Prostate gland (tissue), 2 donors: ENCODE measurements at regions not wholly inside any gene's neighbourhood (a gene's known extent, or its start where the extent isn't known, plus 50 kb on each side); places are given as distances from the start of the nearest gene placed in this dataset.

Experiments used
- DNase-seq: peaks from one replicate; pipeline ENCODE4 v3.0.0-alpha.2; 2019; ENCODE audit warnings: low spot score
- H3K27ac ChIP-seq, 2 donors: fragments of 200-600 bp; sonication (generic); 2 replicates each; pipeline ENCODE4 v1.5.1; 2017 to 2019
- H3K27me3 ChIP-seq: fragments of 200-600 bp; sonication (generic); replicated peaks from 2 replicates; pipeline ENCODE4 v1.5.1; 2019; ENCODE audit not compliant: insufficient read depth
- H3K36me3 ChIP-seq, 2 donors: fragments of 200-600 bp; sonication (generic); 1 replicate in 1 of 2; 2 replicates in 1 of 2; pipeline versions ENCODE4 v1.5.1 to v1.8.1; 2017 to 2019
- H3K4me1 ChIP-seq: fragments of 200-600 bp; sonication (generic); replicated peaks from 2 replicates; pipeline ENCODE4 v1.5.1; 2019
- H3K4me3 ChIP-seq, 2 donors: fragments of 200-600 bp; sonication (generic); 2 replicates each; pipeline ENCODE4 v1.5.1; 2017 to 2019
- H3K9me3 ChIP-seq: fragments of 200-600 bp; sonication (generic); 2 replicates; pipeline ENCODE4 v1.5.1; 2017
- CTCF ChIP-seq, 4 experiments: fragments of 200-600 bp in 2 of 4; fragments of 450-650 bp in 2 of 4; sonication (generic) in 2 of 4; IDR thresholded peaks; 1 replicate in 3 of 4; 2 replicates in 1 of 4; pipeline ENCODE4 v1.5.1; 2016 to 2019; ENCODE audit warnings: antibody characterized with exemption in 4 of 4, mild to moderate bottlenecking in 2 of 4, moderate library complexity in 2 of 4
- POLR2A ChIP-seq: fragments of 450-650 bp; IDR thresholded peaks from one replicate; pipeline ENCODE4 v1.6.1; 2016; ENCODE audit warnings: antibody characterized with exemption, mild to moderate bottlenecking
- POLR2AphosphoS5 ChIP-seq: sonication (generic); formaldehyde crosslinking; IDR thresholded peaks from one replicate; pipeline ENCODE4 v1.6.1; 2017; ENCODE audit warnings: antibody characterized with exemption
- WGBS: methylation state at CpG from one replicate; pipeline ENCODE4 v1.1.5; 2018; 5-methylcytosine and 5-hydroxymethylcytosine counted together
- intact Hi-C: fragments of 100-400 bp; cut with DNase I; formaldehyde crosslinking; loops from one replicate; pipeline ENCODE4 v1.14.2; 2022

- intact Hi-C loops: no loop called here
- Histone ChIP-seq H3K27ac (no peak overlapping the region), H3K4me1 (no peaks in the 10 kb centered on the region), H3K27me3 (no peaks in the 10 kb centered on the region), H3K4me3 (no peak overlapping the region), H3K36me3 (no peaks in the 10 kb centered on the region), H3K9me3 (no peaks in the 10 kb centered on the region)
- no peak for TF ChIP-seq POLR2AphosphoS5
- TF ChIP-seq POLR2A: no peak
- TF ChIP-seq CTCF (IDR thresholded peaks at IDR 0.05): no peak
- no peak for DNase-seq
Observed at GRCh38 chr1:38394303-38394702, 347.7 kb upstream of the POU3F1 start.

GRCh38 chr1:38392861-38393260 lies 346.3 kb upstream of the POU3F1 start:
- intact Hi-C loops: no loop called here
- WGBS: 79% methylated on average over 2 of the region's 2 CpGs
- Histone ChIP-seq H3K27ac (no peak overlapping the region), H3K4me1 (no peaks in the 10 kb centered on the region), H3K9me3 (no peaks in the 10 kb centered on the region), H3K27me3 (no peaks in the 10 kb centered on the region), H3K36me3 (no peaks in the 10 kb centered on the region), H3K4me3 (no peak overlapping the region)
- no peak for TF ChIP-seq POLR2A
- no peak for TF ChIP-seq POLR2AphosphoS5
- TF ChIP-seq CTCF (IDR thresholded peaks at IDR 0.05): no peak
- DNase-seq: no peak

- no peaks in the 10 kb centered on the region for H3K36me3 ChIP-seq
- no peak overlapping the region for H3K27ac ChIP-seq
- no peaks in the 10 kb centered on the region for H3K4me1 ChIP-seq
- no peak for DNase-seq
- no peaks in the 10 kb centered on the region for H3K27me3 ChIP-seq
- no peak overlapping the region for H3K4me3 ChIP-seq
- TF ChIP-seq POLR2AphosphoS5 (no peak), POLR2A (no peak), CTCF (IDR thresholded peaks at IDR 0.05) (no peak)
- intact Hi-C loops: no loop called here
- WGBS: 52% methylated on average over 8 of the region's 8 CpGs
- H3K9me3 ChIP-seq: no peaks in the 10 kb centered on the region
Observed at GRCh38 chr1:38381256-38381655, 334.7 kb upstream of the POU3F1 start.

- Histone ChIP-seq H3K27me3 (no peaks in the 10 kb centered on the region), H3K4me3 (no peak overlapping the region), H3K36me3 (no peaks in the 10 kb centered on the region), H3K9me3 (no peaks in the 10 kb centered on the region), H3K4me1 (no peaks in the 10 kb centered on the region), H3K27ac (no peak overlapping the region)
- WGBS: 57% methylated on average over 2 of the region's 2 CpGs
- no peak for DNase-seq
- intact Hi-C loops: no loop called here
- TF ChIP-seq CTCF (IDR thresholded peaks at IDR 0.05) (no peak), POLR2AphosphoS5 (no peak), POLR2A (no peak)
Observed at GRCh38 chr1:38376577-38376976, 330.0 kb upstream of the POU3F1 start.

GRCh38 chr1:38375035-38375434 lies 328.4 kb upstream of the POU3F1 start:
- intact Hi-C loops: no loop called here
- no peaks in the 10 kb centered on the region for H3K9me3 ChIP-seq
- no peak for TF ChIP-seq POLR2A
- no peak for TF ChIP-seq POLR2AphosphoS5
- no peak for TF ChIP-seq CTCF (IDR thresholded peaks at IDR 0.05)
- no peak overlapping the region for H3K27ac ChIP-seq
- H3K36me3 ChIP-seq: no peaks in the 10 kb centered on the region
- no peaks in the 10 kb centered on the region for H3K27me3 ChIP-seq
- WGBS: 79% methylated on average over 1 of the region's 1 CpG
- H3K4me1 ChIP-seq: no peaks in the 10 kb centered on the region
- no peak for DNase-seq
- no peak overlapping the region for H3K4me3 ChIP-seq
